GM12872 (cell line): ENCODE measurements at regions not wholly inside any gene's neighbourhood (a gene's known extent, or its start where the extent isn't known, plus 50 kb on each side); places are given as distances from the start of the nearest gene placed in this dataset.

Experiments used
- CTCF ChIP-seq: IDR thresholded peaks from 3 replicates; pipeline ENCODE4 v1.5.1; 2011; ENCODE audit warnings: low read depth, mild to moderate bottlenecking, low read length, moderate library complexity; ENCODE audit not compliant: insufficient read depth

GRCh38 chr15:60073466-60073840 is 69.3 kb downstream of the FOXB1 start:
- no peak for TF ChIP-seq CTCF

- TF ChIP-seq CTCF = no peak
These were observed 70.2 kb downstream of the FOXB1 start for GRCh38 chr15:60074181-60074885.

GRCh38 chr15:60076045-60076444 is 71.9 kb downstream of the FOXB1 start:
- no peak for TF ChIP-seq CTCF

- no peak for TF ChIP-seq CTCF
These were observed 72.6 kb downstream of the FOXB1 start for GRCh38 chr15:60076582-60077276.

GRCh38 chr15:60077581-60078359 is 73.7 kb downstream of the FOXB1 start:
- no peak for TF ChIP-seq CTCF

- no peak for TF ChIP-seq CTCF
These were observed 75.1 kb downstream of the FOXB1 start for GRCh38 chr15:60079210-60079609.

GRCh38 chr15:60081976-60082375 is 77.9 kb downstream of the FOXB1 start:
- no peak for TF ChIP-seq CTCF
